ENCODE measurements at regions not wholly inside any gene's neighbourhood (a gene's known extent, or its start where the extent isn't known, plus 50 kb on each side); places are given as distances from the start of the nearest gene placed in this dataset.

DNA sequence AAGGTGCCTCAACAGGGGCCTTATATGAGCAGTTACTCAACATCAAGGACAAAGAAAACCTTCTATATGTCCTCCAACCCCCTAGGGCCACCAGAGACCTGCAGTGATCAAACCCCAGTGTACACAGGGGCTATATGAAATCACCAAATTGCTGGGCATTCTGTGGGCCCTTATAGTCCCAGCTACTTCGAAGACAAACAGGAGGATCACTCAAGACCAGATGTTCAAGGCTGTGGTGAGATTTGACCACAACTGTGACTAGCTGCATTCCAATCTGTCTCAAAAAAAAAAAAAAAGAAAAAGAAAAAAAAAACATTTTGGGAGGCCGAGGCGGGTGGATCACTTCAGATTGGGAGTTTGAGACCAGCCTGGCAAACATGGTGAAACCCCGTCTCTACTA lies 51.0 kb upstream of the PRB2 start:
- Histone ChIP-seq H3K36me3 (no peaks in the 10 kb centered on the region), H3K4me3 (ENCODE audit: low read depth in 1 of 2, low read length in 1 of 2) (no peak overlapping the region), H3K9me3 (no peaks in the 10 kb centered on the region), H3K27ac (no peak overlapping the region), H3K27me3 (no peaks in the 10 kb centered on the region), H3K4me1 (ENCODE audit: control insufficient read depth in 1 of 2, insufficient read depth in 1 of 2, low read depth in 1 of 2, low read length in 1 of 2) (no peaks in the 10 kb centered on the region)
- TF ChIP-seq, protein P1, sequence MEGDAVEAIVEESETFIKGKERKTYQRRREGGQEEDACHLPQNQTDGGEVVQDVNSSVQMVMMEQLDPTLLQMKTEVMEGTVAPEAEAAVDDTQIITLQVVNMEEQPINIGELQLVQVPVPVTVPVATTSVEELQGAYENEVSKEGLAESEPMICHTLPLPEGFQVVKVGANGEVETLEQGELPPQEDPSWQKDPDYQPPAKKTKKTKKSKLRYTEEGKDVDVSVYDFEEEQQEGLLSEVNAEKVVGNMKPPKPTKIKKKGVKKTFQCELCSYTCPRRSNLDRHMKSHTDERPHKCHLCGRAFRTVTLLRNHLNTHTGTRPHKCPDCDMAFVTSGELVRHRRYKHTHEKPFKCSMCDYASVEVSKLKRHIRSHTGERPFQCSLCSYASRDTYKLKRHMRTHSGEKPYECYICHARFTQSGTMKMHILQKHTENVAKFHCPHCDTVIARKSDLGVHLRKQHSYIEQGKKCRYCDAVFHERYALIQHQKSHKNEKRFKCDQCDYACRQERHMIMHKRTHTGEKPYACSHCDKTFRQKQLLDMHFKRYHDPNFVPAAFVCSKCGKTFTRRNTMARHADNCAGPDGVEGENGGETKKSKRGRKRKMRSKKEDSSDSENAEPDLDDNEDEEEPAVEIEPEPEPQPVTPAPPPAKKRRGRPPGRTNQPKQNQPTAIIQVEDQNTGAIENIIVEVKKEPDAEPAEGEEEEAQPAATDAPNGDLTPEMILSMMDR (IDR thresholded peaks at IDR 0.05), result no peak

DNA sequence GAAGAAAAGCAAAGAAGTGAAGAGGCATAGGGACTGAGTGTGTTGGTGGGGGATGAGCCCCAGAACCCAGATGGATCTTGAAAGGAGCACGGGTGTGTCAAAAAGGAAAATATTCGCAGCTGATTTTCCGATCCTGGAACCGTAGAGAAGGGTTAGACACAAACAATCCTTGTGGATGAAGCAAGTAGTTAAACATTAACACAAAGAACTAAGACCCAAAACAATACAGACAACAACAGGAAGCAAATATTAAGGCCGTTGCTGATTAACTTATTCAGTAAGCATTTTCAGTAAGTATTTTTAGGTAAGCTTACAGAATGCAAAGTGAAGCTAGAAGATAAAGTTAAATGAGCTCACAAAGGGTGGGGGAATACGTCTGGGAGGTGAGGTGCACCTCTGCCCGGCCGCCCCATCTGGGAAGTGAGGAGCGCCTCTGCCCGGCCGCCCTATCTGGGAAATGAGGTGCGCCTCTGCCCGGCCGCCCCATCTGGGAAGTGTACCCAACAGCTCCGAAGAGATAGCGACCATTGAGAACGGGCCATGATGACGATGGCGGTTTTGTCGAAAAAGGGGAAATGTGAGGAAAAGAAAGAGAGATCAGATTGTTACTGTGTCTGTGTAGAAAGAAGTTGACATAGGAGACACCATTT lies 62.8 kb upstream of the PRB2 start:
- H3K9me3 ChIP-seq, result no peaks in the 10 kb centered on the region
- H3K4me3 ChIP-seq (ENCODE audit: low read depth in 1 of 2, low read length in 1 of 2), result no peak overlapping the region

DNA sequence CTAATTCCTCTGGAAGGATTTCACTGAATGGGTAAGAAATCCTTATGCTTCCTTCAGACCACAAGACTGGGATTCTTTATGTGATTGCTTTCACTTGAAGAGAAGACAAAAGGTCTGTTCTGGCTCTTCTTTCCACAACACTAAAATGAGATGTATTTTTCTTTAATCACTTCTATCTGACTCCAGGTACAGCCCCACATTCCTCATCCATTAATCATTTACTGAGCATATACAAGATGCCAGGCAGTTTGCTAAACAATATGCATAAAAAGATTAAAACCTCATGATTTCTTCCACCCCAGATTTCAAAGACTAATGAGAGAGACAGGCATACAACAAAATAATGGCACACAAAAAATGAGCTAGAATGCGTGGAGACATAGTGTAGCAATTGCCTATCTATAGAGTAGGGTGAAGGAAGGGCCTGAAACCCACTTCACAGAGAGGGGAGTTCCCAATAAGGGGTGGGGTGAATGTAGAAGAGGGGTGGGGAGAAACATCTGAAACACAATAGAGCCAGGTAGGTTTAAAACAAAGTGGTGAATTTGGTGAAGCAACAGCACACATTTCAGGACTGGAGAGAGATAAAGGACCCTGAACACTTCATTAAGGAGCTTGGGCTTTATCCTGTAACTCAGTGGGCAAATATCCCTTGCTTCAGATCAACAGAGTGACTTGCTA lies 65.1 kb upstream of the PRB2 start:
- H3K4me1 ChIP-seq (ENCODE audit: control insufficient read depth in 1 of 2, insufficient read depth in 1 of 2, low read depth in 1 of 2, low read length in 1 of 2), result no peaks in the 10 kb centered on the region
- no peak overlapping the region for H3K27ac ChIP-seq
- H3K4me3 ChIP-seq (ENCODE audit: low read depth in 1 of 2, low read length in 1 of 2), result no peak overlapping the region
- H3K27me3 ChIP-seq, result no peaks in the 10 kb centered on the region
- TF ChIP-seq, protein P1 (IDR thresholded peaks at IDR 0.05), result no peak
- no peaks in the 10 kb centered on the region for H3K9me3 ChIP-seq
- no peaks in the 10 kb centered on the region for H3K36me3 ChIP-seq

More for the DNA sequence above, 62.8 kb upstream of the PRB2 start:
- Histone ChIP-seq H3K27ac (no peak overlapping the region), H3K4me1 (ENCODE audit: control insufficient read depth in 1 of 2, insufficient read depth in 1 of 2, low read depth in 1 of 2, low read length in 1 of 2) (no peaks in the 10 kb centered on the region), H3K36me3 (no peaks in the 10 kb centered on the region), H3K27me3 (no peaks in the 10 kb centered on the region)
- TF ChIP-seq, protein P1 (IDR thresholded peaks at IDR 0.05), result no peak

DNA sequence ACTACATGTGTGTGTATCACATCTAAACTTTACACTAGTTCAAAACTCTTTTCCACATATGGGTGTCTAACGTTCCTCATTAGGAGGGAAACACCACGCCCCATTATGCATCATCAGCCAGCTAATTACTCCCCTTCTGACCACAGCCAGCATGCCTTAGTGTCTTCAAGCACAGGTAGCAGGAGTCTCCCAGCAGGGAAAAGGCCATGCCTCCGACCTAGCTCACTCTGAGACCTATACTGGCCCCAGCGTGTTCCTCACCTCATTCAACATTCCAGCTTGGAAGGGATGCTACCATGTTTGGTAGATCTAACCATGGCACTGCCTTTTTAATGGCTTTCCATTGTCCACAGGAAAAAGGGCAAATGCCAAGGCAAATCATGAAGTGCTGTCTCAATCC lies 66.1 kb upstream of the PRB2 start:
- H3K9me3 ChIP-seq, result no peaks in the 10 kb centered on the region
- H3K4me1 ChIP-seq (ENCODE audit: control insufficient read depth in 1 of 2, insufficient read depth in 1 of 2, low read depth in 1 of 2, low read length in 1 of 2), result no peaks in the 10 kb centered on the region

DNA sequence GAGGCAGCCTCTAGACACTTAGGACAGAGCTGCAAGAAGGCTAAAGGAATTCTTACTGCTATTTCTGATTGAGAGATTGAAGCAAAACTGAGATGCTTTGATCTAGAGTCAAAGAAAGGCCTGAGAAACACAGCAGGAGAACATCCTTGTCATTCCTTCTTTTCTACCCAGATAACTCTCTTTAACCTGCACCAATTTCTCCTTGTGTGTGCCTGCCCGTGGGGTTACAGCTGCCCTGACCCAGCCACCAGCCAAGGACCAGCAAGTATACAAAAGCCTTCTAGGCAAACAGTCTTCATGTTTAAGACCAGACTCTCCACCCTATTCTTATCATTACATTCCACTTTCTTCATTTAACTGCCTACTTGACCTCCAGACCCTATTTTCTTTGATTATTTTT lies 81.7 kb upstream of the PRB2 start:
- no peak overlapping the region for H3K27ac ChIP-seq
- H3K27me3 ChIP-seq, result no peaks in the 10 kb centered on the region

More for the DNA sequence above, 66.1 kb upstream of the PRB2 start:
- Histone ChIP-seq H3K36me3 (no peaks in the 10 kb centered on the region), H3K27ac (no peak overlapping the region), H3K27me3 (no peaks in the 10 kb centered on the region), H3K4me3 (ENCODE audit: low read depth in 1 of 2, low read length in 1 of 2) (no peak overlapping the region)
- TF ChIP-seq, protein P1 (IDR thresholded peaks at IDR 0.05), result no peak

More for the DNA sequence above, 81.7 kb upstream of the PRB2 start:
- Histone ChIP-seq H3K36me3 (no peaks in the 10 kb centered on the region), H3K4me1 (ENCODE audit: control insufficient read depth in 1 of 2, insufficient read depth in 1 of 2, low read depth in 1 of 2, low read length in 1 of 2) (no peaks in the 10 kb centered on the region), H3K4me3 (ENCODE audit: low read depth in 1 of 2, low read length in 1 of 2) (no peak overlapping the region), H3K9me3 (no peaks in the 10 kb centered on the region)
- TF ChIP-seq, protein P1 (IDR thresholded peaks at IDR 0.05), result no peak
